ENCODE measurements at regions not wholly inside any gene's neighbourhood (a gene's known extent, or its start where the extent isn't known, plus 50 kb on each side); places are given as distances from the start of the nearest gene placed in this dataset.
"Not testable (repeated sequence)": the region's sequence is repeated elsewhere in the genome, so short reads cannot be mapped to it uniquely, and the experiment has no call there.

- DNase-seq (ENCODE audit: low spot score): not testable (repeated sequence)
Measured at GRCh38 chr10:63848871-63849270, 327.7 kb downstream of the REEP3 start.

DNA sequence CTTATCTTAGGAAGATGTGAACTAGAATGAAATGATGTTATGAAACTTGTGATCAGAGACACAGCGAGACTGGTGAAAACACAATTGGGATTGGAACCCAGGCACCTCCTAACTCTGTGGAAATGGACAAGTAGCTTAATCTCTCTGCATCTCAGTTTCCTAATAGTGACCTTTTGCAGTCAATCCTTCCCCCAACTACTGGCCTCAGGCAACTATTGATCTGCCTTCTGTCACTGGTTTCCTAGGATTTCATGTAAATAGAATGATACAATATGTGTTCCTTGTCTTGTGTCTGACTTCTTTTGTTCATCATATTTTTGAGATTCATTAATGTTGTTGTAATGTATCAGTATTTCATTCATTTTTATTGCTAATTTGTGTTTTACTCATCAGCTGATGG lies 341.7 kb downstream of the REEP3 start:
- DNase-seq (ENCODE audit: low spot score): no peak

DNA sequence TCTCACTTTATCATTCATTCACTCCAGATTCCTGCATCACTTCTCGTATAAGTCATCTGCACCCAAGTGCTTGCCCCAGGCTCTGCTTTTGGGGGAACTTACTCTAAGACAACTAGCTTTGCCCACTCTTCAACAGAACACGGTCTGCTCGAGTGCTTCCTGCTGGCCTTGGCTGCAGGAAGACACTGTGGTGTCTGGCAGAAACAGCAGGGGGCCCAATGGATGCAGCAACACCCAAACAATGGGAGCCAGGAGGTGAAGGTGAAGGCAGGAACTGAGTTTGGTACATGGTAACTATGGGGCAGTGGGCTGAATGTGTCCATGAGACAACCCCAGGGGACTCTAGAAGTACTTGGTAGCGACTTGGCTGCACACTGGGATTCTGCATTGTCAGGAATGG lies 344.0 kb downstream of the REEP3 start:
- no peak for DNase-seq (ENCODE audit: low spot score)

DNA sequence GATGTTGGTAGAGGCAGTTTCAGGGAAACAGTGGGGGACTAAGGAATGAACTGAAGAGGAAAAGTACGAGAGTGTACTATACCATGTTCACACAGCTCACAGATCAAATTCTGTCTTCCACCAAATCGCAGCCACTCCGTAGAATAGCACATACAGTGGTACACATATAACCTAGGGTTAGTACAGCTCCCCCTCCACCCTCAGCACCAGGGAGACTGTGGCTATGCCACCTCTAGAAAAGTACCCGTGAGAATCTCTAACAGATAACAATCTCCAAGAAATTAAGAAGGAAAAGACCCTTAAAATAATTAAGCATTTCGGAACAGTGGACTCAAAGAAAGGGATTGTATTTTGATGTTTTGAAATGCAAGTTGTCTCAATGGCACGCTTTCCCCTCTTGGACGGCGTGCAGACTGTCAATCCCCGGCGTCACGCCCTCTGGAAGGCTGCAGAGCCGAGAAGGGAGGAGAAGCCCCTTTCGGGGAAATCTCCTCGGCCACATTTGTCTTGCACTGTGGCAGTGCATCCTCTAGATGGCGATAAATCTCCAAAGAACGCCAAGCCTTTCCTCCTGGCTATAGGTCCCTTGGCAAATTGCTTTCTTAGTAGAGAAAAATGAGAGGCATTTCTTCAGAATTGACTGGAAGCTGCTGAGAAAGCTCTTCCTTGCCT lies 345.0 kb downstream of the REEP3 start:
- DNase-seq (ENCODE audit: low spot score): peak; percentile 79

- peak; percentile 64 for DNase-seq (ENCODE audit: low spot score)
Measured at GRCh38 chr10:63866747-63867140, 345.5 kb downstream of the REEP3 start.

- no peak for DNase-seq (ENCODE audit: low spot score)
Measured at GRCh38 chr10:63878428-63878827, 357.2 kb downstream of the REEP3 start.

DNA sequence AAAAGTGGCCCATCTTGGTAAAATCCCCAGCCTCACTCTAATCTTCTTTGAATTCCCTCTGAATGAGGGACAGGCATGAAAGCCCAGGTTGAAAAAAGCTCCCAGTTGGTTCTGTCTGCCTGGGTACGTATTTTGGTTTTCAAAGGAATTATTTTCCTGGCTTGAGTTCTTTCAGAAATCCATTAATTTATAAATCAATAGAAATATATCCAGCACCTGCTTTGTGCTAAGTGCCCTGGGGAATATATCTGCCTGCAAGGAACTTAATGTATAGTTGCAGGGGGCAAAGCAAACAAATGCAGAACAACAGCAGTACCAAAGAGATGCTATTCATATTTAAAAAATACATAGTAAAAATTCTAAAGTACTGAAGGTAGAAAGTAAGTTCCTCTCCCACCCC lies 362.7 kb downstream of the REEP3 start:
- DNase-seq (ENCODE audit: low spot score): peak; percentile 14

DNA sequence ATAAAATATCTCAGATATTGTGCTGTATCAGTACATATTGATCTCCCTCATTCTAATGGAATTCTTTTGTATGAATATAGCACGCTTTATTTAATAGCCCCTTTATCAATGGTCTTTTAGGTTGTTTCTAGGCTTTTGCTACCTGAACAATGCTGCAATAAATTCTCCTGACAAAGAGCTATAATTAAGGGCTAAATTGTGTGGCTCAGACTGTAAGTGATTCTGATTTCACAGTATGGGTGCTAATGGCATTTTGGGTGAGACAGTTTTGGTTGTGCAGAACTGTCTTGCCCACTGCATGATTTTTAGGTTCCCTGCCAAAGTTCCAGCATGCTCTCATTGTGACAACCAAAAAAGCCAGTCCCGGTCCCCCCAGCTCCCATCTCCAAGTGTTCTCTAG lies 363.2 kb downstream of the REEP3 start:
- DNase-seq (ENCODE audit: low spot score): peak; percentile 42

DNA sequence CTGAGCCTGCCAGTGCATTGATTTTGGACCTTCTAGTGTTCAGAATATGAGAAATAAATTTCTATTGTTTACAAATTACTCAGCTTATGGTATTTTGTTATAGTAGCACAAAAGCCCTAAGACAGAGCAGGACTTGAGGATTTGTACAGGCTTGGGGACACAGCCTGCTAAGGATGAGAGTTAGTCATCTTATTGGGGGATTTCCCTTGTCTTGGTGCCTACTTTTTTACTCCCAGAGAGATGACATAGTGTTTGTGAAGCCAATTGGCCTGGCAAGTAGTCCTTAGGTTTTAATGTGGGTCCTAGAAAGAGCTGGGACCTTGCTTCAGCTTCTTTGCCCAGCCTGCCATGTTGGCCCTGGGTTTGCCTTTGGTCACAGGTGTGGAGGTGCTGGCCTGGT lies 364.0 kb downstream of the REEP3 start:
- DNase-seq (ENCODE audit: low spot score): no peak

DNA sequence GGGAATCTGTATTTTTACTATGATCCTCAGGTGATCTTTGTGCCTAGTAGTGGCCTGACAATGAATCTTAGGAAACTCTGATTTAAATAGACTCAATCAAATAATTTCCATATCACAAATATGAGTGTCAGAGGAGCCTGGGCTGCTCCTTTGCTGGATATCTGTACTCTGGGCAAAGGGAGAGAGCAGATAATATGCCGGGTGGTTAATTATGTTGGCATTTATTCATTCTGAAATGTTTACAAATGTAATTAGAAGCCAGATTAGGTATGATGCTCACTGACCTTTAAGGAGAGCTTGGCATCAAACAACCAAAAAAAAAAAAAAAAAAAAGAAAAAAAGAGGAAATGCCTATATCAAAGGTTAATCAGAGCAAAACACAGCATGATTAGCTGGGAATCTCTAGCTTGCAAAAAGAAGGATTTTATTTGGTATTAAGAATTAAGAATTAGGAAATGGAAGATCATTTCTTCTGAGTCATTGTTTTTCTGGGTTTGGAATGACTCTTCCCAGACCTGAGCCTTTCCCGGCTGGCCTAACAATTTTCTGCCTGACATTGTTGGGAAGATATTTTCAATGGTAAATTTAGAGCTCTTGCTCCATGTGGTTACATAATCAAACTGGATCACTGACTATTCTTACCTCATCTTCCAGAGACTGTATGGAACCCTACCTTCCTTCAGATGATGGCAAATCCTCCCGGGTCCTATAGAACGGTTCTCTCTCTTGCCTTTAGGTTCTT lies 365.3 kb downstream of the REEP3 start:
- peak; percentile 89 for DNase-seq (ENCODE audit: low spot score)

DNA sequence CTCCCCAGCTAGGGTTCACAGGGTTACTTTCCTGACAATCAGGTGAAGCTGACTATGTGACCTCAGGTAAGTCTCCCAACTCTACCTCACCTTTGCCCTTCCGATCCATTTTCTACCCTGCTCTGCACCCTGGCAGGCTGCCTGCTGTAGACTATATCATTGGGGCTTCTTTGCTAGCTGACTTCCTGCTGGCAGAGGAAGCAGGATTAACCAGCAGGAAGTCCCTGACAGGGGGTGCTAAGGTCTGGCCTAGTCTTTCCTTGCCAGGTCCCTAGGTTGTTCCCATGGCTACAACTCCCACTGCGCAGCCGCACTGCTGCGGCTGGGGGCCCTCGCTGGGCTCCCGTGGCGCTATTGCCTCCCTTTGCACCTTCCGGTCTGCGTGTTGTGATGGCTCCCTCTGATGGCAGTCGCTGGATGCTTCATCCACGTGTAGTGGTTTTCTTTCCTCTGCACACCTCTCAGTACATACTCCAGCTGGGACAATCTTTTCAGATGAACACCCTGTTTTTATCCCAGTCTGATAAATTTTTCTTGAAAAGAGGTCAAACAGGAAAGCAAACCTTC lies 365.9 kb downstream of the REEP3 start:
- peak; percentile 72 for DNase-seq (ENCODE audit: low spot score)

DNA sequence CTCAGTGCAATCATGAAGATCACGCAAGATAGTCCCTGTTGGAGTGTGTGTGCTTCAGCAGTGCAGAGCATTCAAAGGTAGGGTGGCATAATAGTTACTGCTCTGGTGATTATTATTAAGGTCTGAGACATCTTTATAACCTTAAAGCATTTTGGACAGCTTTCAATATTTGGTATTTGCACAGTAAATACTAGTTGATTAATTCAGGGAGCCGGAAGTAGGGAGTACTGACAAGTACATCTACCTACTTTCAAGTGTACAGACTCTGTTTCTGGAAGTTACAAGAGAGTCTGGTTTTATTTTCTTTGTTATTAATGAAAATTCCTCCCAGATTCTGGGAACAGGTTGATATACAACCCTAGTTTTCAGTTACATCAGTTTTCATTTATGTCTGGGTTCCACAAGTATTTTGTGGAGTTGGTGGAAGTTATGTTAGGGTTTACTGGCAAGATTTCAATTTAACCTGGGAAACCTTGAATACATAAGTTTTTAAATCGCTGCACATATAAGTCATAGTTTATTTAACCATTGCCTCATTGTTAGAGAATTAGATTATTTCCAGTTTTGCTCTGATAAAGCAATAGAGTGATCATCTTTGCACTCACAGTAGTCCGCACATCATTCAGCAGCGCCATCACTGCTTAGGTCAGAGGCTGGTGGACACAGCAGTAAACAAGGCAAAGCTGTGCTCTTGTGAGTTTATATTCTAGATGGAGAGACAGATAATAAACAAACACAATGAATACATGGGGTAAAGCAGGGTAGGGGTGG lies 366.6 kb downstream of the REEP3 start:
- DNase-seq (ENCODE audit: low spot score): peak; percentile 11

DNA sequence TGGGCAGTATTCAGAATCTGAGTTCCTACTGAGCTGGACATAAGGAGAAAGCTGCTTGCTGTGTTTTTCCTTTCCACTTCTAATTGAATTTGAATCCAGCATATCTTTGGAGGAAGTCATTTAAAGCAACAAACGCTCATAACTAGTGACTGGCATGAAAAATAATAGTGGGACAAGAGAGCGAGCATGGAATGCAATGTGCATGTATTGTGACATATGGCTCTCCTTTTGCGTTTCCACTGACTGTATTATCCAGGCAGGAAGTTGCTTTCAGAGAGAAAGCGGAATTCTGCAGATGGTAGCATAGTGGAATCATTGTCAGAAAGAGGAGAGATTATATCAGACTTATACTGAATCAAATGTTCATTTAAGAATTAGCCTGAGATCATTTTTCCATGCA lies 368.6 kb downstream of the REEP3 start:
- peak; percentile 87 for DNase-seq (ENCODE audit: low spot score)

DNA sequence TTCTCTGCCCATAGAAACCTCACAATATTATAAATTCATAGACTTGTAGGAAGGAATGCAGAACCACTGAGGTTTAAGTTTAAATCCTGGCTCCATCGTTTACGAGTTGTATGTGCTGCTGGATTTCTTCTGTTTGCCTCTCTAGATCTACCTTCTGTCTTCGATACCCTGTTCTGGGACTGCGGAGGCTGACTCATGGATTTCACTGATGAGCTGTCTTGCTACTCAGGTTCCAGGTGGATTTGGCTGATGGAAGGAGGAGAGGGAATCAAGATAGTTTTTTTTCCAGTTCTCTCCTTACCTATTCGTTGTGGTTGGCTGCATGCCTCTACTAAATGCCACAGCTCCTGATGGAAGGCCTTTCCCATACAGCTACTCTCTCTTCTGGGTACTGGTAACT lies 375.8 kb downstream of the REEP3 start:
- no peak for DNase-seq (ENCODE audit: low spot score)

- no peak for DNase-seq (ENCODE audit: low spot score)
Measured at GRCh38 chr10:63899673-63900300, 378.6 kb downstream of the REEP3 start.

DNA sequence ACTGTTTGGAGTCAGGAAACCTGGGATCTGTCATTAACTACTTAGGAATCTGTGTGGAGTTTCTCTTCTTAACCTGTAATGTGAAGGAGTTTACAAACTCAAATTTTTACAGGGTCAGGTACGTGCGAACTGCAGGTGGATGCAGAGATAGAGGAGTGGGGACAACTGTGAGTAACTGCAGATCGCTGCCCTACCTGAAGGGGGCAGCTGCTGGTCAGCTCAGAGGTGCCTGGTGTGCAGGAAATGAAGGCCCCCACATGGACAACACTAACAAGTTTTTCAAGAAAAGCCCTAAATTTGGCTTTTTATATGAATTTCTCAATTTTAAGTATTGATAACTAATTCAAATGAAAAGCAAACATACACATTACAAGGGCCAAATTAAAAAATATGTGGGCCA lies 380.0 kb downstream of the REEP3 start:
- DNase-seq (ENCODE audit: low spot score): no peak

DNA sequence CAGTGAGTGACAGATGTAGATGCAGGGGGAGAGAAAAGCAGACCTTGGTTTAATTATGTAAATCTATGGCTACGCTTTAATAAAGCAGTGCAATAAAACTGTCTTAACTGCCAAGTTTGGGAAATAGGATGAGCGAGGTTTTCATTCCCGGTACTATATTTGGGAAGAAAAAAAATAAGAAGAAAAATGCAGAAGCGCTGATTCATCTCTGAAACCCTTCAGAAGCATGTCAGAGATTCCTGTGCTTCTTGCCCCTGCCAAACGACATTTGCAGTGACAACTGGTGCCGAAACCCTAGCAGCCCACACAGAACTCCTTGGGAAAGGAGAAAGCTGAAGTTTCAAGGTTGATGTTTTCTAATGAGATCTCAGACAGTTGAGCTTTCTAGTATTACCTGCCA lies 380.7 kb downstream of the REEP3 start:
- DNase-seq (ENCODE audit: low spot score): peak; percentile 9

DNA sequence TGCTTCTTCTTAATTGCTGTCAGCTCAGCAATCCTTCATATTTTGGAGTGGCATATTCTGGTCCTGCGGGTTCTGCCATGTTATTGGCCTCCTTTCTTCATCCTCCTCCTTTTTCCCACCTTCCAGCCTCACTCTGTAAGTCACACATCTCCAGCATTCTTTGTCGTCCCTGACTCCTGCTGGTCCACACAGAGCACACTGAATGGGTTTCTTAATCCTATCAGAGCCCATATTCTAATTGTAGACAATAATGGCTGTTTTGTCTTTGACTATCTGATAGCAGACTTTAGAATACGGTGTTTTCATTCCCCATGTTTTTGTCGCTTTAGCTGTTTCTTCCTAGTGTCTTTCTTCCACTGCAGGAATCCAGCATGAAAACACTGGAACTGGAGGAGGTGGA lies 389.6 kb downstream of the REEP3 start:
- no peak for DNase-seq (ENCODE audit: low spot score)

DNA sequence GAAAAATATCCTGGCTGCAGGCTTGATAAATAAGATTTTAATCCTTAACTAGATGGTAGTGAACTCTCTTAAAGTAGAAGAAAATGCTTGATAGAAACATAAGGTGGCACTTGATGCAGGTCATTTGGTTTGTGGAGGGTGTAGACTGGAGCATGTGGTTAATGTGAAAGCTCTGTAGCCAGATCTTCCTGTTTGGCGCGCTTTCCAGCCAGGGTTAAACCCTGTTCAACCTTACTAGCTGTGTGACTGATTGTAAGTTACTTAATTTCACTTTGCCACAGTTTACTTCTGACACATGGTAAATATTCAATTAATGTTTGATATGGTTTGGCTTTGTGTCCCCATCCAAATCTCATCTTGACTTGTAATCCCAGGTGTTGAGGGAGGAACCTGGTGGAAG lies 394.0 kb downstream of the REEP3 start:
- no peak for DNase-seq (ENCODE audit: low spot score)

DNA sequence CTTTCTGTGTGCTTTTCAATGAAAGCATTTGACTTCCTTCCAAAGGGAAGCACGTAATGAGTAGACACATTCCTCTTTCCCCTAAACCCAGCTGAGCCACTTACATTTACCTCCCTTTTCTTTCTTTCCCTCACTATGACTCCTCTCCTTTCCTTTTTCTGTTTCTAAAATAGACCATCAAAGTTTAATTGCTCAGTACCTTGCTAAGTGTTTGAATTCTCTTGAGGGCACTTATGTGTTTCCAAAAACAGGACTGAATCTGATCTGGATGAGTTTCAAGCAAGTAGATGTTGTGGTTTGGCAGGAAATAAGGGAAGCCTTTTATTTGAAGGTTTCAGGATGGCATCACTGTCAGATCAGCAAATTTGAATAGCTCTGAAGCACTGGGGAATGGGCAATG lies 396.2 kb downstream of the REEP3 start:
- no peak for DNase-seq (ENCODE audit: low spot score)

GRCh38 chr10:63919575-63920279 lies 398.5 kb downstream of the REEP3 start:
- no peak for DNase-seq (ENCODE audit: low spot score)

- DNase-seq (ENCODE audit: low spot score): no peak
Measured at GRCh38 chr10:63920926-63921325, 399.7 kb downstream of the REEP3 start.
